ENCODE measurements at regions not wholly inside any gene's neighbourhood (a gene's known extent, or its start where the extent isn't known, plus 50 kb on each side); places are given as distances from the start of the nearest gene placed in this dataset.
A peak's percentile ranks its signal among the peaks of the same experiment; 100 is the strongest.
"Not testable (repeated sequence)": the region's sequence is repeated elsewhere in the genome, so short reads cannot be mapped to it uniquely, and the experiment has no call there.

DNA sequence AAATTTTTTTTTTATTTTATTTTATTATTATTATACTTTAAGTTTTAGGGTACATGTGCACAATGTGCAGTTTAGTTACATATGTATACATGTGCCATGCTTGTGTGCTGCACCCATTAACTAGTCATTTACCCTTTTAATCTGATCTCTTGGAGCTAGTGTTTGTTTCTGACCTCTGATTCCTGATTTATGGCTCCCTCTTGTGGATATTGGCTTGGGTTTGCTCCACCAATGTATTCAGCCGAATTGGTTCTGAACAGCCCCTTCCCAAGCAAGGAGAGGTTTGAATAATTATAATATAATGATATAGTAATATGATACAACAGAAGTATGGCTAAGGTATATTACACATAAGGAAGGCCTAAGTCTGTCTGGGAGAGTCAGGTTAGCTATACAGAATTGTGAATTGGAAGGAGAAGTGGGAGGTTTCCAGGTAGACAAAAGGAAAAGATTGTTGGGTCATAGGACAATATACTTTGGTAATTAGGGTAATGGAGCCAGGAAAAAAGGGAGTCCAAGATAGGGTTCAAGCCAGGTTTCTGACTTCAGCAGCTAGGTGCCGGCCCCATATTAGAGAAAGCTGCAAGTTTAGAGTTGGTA is 53.1 kb upstream of the HMCN1 start:
- peak; percentile 71 for DNase-seq (ENCODE audit: low read depth, low spot score)

DNA sequence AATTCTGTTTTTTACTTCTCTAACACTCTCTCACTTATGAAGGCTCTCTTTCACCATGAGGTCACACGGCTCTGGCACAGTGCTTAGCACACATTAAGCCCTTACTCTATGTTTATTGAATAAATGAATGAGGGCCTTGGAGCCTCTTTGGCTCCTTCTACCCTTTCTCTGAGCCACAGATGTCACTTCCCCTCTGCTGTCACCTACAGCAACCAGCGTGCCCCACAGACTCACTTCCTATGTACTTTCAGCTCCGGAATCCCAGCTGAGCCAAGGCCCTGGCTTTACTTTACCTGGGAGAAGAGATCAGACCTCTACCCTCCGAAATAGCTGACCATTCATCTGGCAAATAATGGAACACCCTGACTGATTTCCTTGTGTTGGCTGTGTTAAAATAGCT is 53.7 kb upstream of the HMCN1 start:
- no peak for DNase-seq (ENCODE audit: low read depth, low spot score)

DNA sequence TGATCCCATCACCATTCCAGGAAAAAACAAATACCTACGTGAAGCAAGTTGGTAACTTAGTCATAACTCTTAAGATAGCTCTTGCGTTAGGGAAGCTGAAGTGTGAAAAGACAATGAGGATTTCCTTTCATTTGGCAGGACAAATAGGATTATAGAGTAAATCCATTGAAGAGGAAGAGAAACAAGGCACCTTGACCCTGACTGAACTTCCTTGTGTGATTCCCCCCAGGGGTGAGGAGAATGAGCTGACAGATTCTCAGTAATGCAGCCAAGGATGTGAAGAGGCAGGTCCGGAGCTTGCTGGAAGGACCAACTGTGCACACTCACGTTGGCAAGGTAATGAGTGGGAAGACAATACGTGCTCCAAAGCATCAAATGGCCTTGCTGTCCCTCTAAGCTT is 55.0 kb upstream of the HMCN1 start:
- no peak for DNase-seq (ENCODE audit: low read depth, low spot score)

DNA sequence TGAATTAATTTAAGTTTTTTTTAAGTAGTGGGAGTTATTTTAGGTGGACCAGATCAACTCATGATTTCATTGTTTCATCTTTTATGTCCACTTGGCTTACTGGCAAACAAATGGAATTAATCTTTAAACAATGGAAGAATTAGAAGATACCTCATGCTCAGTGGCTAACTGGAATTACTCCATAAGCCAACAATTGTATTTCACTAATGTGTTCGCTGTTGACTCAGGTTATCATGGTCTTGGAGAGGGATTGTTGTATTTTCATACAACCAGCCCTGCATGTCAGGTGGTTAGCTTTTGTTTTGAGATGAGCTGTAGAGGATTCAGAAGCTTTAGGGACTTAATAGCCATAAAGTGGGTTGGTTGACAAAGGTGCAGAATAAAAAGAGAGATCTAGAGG is 57.2 kb upstream of the HMCN1 start:
- no peak for DNase-seq (ENCODE audit: low read depth, low spot score)

DNA sequence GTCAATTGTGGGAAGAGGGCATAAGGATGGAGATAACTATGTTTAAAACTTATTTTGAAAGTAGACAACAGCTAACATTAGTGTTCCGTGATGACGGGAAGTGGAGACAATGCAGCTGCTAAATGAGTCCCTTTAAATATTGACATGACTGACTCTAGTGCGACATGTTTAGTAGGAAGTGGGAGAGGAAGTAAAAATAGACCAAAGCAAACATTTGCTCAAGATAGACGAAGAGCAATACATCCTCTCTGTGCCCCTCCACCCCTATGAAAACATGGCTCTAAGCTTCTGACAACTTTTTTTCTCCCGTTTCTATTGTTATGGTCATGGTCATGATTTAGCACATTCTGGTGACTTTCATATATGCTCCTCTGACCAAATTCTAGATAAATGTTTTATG is 60.0 kb upstream of the HMCN1 start:
- DNase-seq (ENCODE audit: low read depth, low spot score), result no peak

DNA sequence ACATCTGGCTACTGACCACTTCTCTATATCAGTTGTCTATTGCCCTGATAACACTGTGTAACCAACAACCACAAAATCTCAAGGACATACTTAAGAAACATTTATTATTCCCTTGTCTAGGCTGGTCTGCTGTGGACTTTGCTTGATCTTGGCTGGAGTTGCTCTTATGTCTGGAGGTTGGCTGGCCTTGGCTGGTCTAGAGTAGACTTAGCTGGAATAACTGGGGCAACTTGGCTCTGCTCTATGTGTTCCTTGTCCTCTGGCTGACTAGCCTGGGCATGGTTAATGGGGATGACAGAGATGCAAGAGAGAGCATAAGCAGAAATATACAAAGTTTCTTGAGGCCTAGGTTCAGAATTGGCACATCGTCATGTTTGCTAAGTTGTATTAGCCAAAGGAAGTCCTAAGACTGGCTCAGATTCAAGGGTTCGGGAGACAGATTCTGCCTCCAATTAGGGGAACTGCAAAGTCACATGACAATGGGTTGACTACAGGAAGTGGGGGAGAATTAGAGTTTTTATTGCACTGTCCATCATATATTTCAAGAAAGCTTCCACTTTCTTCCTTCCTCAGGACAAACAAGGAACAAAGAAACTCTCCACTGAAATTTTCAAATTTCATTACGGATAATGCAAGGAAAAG is 61.4 kb upstream of the HMCN1 start:
- no peak for DNase-seq (ENCODE audit: low read depth, low spot score)

DNA sequence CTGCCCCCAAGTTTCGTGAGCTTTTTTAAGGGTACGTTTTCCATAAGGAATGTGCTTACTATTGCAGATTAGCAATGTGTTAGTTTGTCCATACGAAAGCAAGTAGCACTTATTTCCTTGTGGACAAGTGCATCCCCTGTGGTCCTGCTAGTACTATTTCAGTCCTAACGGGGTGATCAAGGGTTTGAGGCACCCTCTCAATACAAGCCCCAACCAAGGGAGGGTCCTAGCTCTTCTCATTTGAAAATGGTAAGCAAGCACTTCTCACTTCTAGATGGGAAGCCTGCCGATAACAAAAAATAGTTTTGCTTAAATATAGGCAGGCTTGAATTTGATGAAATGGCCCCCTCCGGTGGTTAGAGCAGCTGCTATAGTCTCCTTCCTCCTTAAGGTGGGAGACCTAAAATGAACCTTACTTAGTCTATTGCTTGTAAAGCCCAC is 64.0 kb upstream of the HMCN1 start:
- peak; percentile 81 for DNase-seq (ENCODE audit: low read depth, low spot score)

DNA sequence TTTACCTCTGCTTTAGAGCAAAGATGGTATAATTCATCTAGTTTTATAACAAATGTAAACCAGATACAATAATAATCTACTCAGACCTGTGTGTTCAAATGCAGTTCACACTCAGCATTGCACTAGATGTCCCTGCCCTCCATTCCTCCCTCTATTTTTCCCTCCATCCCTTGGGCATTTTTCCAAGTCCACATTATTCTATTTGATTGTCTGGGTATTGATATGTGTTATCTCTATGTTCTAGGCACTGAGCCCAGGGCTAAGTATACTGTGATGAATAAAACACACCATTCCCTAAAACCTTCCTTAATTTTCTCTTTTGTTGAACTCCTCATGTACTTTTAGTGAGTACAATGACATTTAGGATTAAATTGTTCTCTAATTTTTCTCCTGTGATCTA is 66.2 kb upstream of the HMCN1 start:
- DNase-seq (ENCODE audit: low read depth, low spot score), result no peak

DNA sequence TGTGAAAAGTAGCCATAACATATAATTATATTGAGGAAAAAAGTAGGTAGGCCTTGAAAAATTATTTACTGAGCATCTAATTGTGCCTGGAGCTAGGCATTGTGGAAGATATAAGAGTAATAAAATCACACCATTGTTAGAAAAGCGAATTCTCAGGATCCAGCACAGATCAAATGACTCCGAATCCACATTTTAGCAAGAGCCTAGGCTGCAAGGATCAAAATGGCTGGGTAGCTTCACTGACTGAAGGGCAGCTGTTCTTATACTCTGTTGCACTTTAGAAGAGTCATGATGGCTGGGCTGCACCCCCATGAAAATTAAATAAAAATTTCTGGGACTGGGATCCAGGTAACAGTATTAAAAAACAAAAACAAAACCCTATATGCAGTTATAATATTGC is 67.6 kb upstream of the HMCN1 start:
- DNase-seq (ENCODE audit: low read depth, low spot score), result no peak

DNA sequence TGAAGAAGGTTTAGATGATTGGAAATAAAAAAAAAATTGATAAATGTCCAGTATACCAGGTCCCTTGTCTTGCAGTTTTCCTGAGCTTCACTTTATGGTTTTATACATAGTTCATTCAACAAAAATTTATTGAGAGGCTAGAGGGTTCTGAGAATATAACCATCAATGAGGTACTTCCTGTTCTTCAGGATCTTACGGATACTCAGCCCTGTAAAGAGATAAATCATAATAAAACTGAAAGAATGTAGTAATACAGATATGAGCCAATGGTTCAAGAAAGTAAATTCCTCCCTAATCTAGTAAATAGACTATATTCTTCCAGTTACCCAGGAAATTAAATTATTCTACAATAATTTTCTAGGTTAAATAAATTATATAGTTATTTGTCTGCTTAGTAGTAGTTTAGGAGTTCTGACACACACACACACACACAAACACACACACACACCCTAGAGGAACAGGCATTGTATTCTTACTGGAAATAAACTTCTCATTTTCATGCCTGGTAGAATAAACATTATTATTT is 70.4 kb upstream of the HMCN1 start:
- no peak for DNase-seq (ENCODE audit: low read depth, low spot score)

DNA sequence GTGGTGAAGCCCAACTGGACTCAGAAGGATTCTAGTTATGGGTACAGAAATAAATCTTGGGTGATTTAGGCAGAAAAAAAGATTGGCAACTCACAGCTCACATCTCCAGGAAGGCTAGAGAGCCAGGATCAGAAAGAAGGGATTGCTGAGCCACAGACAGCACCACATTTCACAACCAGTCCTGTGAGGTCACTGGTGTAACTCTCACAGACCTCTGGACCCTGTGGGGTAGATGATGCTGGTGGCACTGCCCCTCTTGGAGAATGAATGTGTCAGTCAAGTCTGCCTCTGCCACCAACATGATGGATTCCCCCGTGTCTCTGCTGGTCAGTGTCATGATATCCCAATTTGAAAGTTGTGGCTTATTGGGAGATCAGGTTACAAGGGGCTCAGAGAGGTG is 70.9 kb upstream of the HMCN1 start:
- no peak for DNase-seq (ENCODE audit: low read depth, low spot score)

DNA sequence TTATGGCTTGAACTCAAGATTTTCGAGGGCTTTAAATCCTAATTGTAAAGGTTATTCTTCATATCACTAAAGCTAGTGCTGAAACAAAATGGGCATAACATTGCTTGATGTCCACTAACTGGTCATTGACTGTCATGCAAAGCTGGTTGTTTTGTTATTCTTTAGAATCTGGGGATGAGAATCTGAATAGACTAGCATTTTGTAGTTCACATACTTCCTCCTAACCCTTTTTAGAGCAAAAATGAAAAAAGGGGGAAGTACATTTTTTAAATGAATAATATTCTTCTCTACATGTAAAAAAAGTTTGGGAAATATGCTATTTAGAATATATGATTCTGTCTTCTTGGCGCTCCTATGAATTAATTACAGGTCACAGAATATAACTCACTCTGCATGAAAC is 72.2 kb upstream of the HMCN1 start:
- DNase-seq (ENCODE audit: low read depth, low spot score), result no peak

DNA sequence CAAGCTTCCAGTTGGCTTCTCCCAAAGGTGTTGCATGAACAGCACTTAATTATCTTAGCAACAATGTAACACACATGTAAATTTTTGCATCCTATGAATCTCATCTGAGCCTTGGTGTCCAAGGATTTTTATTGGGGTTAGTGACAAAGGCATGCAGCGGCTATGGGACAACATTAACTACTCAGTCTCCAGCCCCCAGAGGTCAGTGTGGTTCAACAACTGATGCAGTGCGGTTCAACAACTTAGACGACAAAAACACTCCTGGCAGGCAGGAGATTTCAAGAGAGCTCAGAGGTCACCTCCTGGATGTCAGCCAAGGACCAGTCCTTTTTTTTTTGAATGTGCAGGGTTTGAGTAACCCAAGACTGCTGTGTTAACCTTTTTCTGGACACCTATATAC is 77.5 kb upstream of the HMCN1 start:
- no peak for DNase-seq (ENCODE audit: low read depth, low spot score)

DNA sequence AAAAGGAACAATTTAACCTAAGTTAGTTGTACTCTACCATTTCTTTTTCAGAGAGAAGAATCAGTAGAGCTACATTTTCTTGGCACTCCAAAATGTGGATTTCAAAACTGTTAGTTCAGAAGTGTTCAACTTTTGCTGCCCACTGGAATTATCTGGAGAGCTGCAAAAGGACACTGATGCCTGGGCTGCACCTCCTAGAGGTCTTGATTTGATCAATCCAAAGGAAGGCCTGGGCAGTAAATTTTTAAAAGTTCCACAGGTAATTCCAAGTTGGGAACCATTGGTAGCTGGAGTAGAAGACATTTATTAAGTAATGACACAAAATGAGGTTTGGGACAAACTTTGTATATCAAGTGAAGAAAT is 79.3 kb upstream of the HMCN1 start:
- no peak for DNase-seq (ENCODE audit: low read depth, low spot score)

DNA sequence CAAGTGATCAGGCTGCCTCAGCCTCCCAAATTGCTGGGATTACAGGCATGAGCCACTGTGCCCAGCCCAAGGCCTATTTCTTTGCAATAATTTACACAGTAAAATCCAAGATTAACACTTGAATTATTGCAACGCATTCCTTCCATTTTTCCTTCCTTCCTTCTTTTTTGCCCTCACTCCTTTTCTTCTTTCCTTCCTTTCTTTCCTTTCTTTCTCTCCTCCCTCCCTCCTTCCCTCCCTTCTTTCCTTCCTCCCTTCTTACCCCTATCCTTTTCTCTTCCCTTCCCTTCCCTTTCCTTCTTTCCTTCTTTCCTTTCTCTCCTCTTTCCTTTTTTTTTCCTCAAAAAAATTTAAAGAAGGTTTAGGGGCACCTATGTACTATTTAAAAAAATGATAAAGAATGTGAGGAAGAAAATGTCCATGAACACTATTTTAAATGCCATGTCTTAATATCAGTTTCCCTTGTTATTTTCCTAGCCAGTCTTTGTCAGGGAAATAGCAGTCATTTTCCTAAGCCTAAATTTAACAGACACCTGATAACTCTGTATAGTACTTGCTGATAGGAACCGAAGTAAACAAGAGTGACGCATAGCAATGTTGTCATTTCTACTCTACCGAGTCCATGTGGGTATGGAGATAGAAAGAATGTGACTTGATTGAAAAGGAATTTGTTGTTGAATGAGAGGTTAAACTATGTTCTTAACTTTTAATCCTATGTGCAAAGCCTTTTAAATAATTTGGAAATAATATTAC is 79.8 kb upstream of the HMCN1 start:
- DNase-seq (ENCODE audit: low read depth, low spot score), result peak; percentile 75

DNA sequence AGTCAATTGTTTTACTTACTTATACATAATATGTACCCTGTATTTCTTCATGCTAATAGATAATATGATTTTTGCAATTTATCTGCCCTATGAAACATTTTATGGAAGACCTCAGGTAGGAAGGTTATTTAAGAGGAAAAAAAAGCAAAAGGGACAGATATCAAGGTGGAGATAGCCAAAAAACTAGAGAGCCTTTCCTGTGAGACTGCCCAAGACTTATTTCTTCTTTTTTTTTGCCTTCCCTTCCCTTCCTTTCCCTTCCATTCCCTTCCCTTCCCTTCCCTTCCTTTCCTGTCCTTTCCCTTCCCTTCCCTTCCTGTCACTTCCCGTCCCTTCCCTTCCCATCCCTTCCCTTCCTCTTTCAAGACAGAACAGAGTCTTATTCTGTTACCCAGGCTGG is 80.6 kb upstream of the HMCN1 start:
- DNase-seq (ENCODE audit: low read depth, low spot score), result no peak

DNA sequence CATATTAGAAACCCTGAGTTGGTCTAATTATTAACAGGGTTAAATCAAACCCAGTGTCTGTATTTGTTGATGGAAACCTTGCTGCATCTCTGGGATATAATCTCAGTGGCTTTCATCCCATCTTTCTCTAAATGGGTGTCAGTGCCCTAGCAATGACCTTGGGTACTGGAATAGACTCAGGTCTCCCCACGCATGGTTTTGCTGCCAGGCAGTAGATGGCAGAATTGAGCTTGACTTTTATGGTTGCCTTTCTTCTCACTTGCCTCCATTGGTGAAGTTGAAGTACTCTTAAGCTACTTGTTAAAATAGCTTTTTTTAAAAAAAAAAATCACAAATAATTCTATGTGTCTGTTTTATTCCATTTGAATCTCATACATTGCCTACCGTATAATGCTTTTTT is 81.8 kb upstream of the HMCN1 start:
- DNase-seq (ENCODE audit: low read depth, low spot score), result no peak

DNA sequence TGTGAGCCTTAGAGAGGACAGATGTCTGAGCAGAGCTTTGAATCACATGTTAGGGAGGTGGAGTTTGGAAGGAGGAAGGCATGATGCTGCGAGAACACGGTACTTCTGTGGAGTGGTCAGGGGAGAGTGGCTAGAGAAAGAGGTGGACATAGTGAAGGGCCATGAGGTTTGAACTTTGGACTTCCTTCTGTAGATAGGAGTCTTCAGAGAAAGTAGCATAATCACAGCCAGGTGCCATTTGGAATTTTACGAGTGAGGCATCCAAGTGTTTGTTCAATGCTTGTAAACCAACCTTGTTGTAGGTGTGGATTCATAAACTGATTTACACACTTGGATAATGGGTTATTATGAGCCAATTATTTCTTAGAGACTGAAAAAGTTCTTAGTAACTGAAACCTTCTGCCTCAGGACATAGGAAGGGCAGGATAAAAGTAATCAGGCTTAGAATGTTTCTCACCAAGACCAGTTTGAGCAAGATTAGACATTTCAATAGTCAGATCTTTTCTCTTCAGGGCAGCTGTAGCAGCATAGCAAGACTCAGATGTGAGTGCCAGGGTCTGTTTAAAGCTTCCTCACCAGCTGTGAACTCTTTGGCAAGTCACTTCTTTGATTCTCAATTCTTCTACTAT is 83.5 kb upstream of the HMCN1 start:
- DNase-seq (ENCODE audit: low read depth, low spot score), result no peak

DNA sequence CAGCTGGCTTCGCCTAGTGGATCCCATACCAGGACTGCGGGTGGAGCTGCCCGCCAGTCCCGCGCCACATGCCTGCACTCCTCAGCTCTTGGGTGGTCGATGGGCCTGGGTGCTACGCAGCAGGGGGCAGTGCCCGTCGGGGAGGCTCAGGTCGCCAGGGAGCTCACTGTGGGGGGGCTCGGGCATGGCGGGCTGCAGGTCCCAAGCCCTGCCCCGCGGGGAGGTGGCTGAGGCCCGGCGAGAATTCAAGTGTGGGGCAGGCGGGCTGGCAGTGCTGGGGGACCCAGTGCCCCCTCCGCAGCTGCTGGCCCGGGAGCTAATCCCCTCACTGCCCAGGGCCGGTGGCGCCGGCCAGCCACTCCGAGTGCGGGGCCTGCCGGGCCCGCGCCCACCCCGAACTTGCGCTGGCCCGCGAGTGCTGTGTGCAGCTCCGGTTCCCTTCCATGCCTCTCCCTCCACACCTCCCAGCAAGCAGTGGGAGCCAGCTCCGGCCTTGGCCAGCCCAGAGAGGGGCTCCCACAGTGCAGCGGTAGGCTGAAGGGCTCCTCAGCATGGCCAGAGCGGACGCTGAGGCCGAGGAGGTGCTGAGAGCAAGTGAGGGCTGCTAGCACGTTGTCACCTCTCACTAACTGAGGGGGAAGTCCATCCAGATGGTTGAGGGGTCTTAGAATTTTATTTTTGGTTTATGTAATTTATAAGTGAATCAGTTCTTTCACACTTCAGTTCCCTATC is 85.2 kb upstream of the HMCN1 start:
- DNase-seq (ENCODE audit: low read depth, low spot score), result no peak

DNA sequence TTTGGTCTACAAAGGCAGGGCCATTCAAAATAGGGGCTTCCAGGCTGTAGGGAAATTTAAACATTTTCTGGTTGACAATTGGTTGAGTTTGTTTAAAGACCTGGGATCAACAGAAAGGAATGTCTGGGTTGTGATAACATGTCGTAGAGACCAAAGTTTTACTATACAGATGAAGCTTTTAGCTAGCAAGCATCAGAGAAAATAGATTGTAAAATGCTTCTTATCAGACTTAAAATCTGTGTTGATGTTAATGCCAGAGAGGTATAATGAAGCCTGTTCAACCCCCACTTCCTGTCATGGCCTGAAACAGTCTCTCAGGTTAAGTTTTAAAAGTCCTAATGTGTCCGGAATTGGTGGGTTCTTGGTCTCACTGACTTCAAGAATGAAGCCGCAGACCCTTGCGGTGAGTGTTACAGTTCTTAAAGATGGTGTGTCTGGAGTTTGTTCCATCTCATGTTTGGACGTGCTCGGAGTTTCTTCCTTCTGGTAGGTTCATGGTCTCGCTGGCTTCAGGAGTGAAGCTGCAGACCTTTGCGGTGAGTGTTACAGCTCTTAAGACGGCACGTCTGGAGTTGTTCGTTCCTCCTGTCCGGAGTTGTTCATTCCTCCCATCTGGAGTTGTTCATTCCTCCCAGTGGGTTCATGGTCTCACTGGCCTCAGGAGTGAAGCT is 86.5 kb upstream of the HMCN1 start:
- DNase-seq (ENCODE audit: low read depth, low spot score), result not testable (repeated sequence)

DNA sequence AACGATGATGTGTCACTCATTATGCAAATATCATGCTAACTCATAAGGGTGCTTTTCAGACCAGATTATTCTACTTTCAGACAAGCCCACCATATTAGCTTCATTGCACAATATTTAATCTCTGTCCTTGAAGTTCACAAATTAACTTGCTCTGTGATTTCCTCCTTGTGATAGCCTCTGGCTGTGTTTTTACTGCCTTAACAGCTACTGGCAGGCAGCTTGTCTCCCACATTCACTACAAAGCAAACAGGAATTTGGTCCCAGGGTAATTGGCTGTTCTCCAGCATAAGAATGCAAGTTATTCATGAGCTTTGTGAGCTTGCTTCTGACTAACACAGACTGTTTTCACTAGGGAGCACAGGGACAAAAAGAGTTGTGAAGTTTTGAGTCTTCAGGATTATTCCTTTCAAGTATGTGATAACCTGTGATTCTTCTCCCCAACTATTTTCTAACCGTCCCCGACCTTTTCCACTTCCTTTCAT is 87.9 kb upstream of the HMCN1 start:
- peak; percentile 99 for DNase-seq (ENCODE audit: low read depth, low spot score)
